Prostate gland (tissue), 2 donors: ENCODE measurements at regions not wholly inside any gene's neighbourhood (a gene's known extent, or its start where the extent isn't known, plus 50 kb on each side); places are given as distances from the start of the nearest gene placed in this dataset.

Source experiments
- DNase-seq: peaks from one replicate; pipeline ENCODE4 v3.0.0-alpha.2; 2019; ENCODE audit warnings: low spot score
- H3K27ac ChIP-seq, 2 donors: fragments of 200-600 bp; sonication (generic); 2 replicates each; pipeline ENCODE4 v1.5.1; 2017 to 2019
- H3K27me3 ChIP-seq: fragments of 200-600 bp; sonication (generic); replicated peaks from 2 replicates; pipeline ENCODE4 v1.5.1; 2019; ENCODE audit not compliant: insufficient read depth
- H3K36me3 ChIP-seq, 2 donors: fragments of 200-600 bp; sonication (generic); 1 replicate in 1 of 2; 2 replicates in 1 of 2; pipeline versions ENCODE4 v1.5.1 to v1.8.1; 2017 to 2019
- H3K4me1 ChIP-seq: fragments of 200-600 bp; sonication (generic); replicated peaks from 2 replicates; pipeline ENCODE4 v1.5.1; 2019
- H3K4me3 ChIP-seq, 2 donors: fragments of 200-600 bp; sonication (generic); 2 replicates each; pipeline ENCODE4 v1.5.1; 2017 to 2019
- H3K9me3 ChIP-seq: fragments of 200-600 bp; sonication (generic); 2 replicates; pipeline ENCODE4 v1.5.1; 2017
- CTCF ChIP-seq, 4 experiments: fragments of 200-600 bp in 2 of 4; fragments of 450-650 bp in 2 of 4; sonication (generic) in 2 of 4; IDR thresholded peaks; 1 replicate in 3 of 4; 2 replicates in 1 of 4; pipeline ENCODE4 v1.5.1; 2016 to 2019; ENCODE audit warnings: antibody characterized with exemption in 4 of 4, mild to moderate bottlenecking in 2 of 4, moderate library complexity in 2 of 4
- POLR2A ChIP-seq: fragments of 450-650 bp; IDR thresholded peaks from one replicate; pipeline ENCODE4 v1.6.1; 2016; ENCODE audit warnings: antibody characterized with exemption, mild to moderate bottlenecking
- POLR2AphosphoS5 ChIP-seq: sonication (generic); formaldehyde crosslinking; IDR thresholded peaks from one replicate; pipeline ENCODE4 v1.6.1; 2017; ENCODE audit warnings: antibody characterized with exemption
- WGBS: methylation state at CpG from one replicate; pipeline ENCODE4 v1.1.5; 2018; 5-methylcytosine and 5-hydroxymethylcytosine counted together
- intact Hi-C: fragments of 100-400 bp; cut with DNase I; formaldehyde crosslinking; loops from one replicate; pipeline ENCODE4 v1.14.2; 2022

GRCh38 chr3:147008458-147008857, 397.9 kb downstream of the ZIC4 start:
- no peak for TF ChIP-seq CTCF (IDR thresholded peaks at IDR 0.05)
- no peak for TF ChIP-seq POLR2AphosphoS5
- no peak for TF ChIP-seq POLR2A
- H3K27ac ChIP-seq: no peak overlapping the region
- H3K4me3 ChIP-seq: no peak overlapping the region
- no peaks in the 10 kb centered on the region for H3K4me1 ChIP-seq
- H3K9me3 ChIP-seq: no peaks in the 10 kb centered on the region
- H3K27me3 ChIP-seq: no peaks in the 10 kb centered on the region
- WGBS: 94% methylated on average over 2 of the region's 2 CpGs
- DNase-seq: no peak
- intact Hi-C loops: no loop called here
- H3K36me3 ChIP-seq: no peaks in the 10 kb centered on the region

DNA sequence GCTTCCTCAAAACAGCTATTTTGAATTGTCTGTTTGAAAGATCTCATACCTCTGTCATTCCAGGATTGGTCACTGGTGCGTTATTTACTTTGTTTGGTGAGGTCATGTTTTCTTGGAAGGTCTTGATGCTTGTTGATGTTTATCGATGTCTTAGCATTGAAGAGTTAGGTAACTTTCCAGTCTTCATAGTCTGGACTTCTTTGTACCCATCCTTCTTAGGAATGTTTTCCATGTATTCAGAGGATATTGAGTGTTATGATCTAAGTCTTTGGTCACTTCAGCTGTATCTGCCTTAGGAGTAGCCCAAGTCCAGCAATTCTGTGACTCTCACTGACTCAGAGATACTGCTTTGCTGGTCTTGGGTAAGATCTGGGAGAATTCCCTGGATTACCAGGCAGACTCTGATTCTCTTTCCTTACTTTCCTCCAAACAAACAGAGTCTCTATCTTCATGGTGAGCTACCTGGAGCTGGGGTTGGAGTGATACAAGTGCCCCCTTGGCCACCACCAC, 398.6 kb downstream of the ZIC4 start:
- Histone ChIP-seq H3K27ac (no peak overlapping the region), H3K9me3 (no peaks in the 10 kb centered on the region), H3K4me3 (no peak overlapping the region), H3K27me3 (no peaks in the 10 kb centered on the region), H3K4me1 (no peaks in the 10 kb centered on the region), H3K36me3 (no peaks in the 10 kb centered on the region)
- 82% methylated on average over 2 of the region's 2 CpGs for WGBS
- intact Hi-C loops: no loop called here
- DNase-seq: no peak
- TF ChIP-seq POLR2AphosphoS5: no peak
- TF ChIP-seq CTCF (IDR thresholded peaks at IDR 0.05): no peak
- TF ChIP-seq POLR2A: no peak

- no peak for DNase-seq
- Histone ChIP-seq H3K27ac (no peak overlapping the region), H3K27me3 (no peaks in the 10 kb centered on the region), H3K36me3 (no peaks in the 10 kb centered on the region), H3K4me1 (no peaks in the 10 kb centered on the region), H3K9me3 (no peaks in the 10 kb centered on the region), H3K4me3 (no peak overlapping the region)
- intact Hi-C loops: no loop called here
- WGBS: 94% methylated on average over 2 of the region's 2 CpGs
- TF ChIP-seq POLR2AphosphoS5 (no peak), CTCF (IDR thresholded peaks at IDR 0.05) (no peak), POLR2A (no peak)
Measured at GRCh38 chr3:147002721-147003120, 397.6 kb upstream of the PLSCR5 start.

GRCh38 chr3:147000274-147000673, 395.1 kb upstream of the PLSCR5 start:
- no peak overlapping the region for H3K27ac ChIP-seq
- H3K4me3 ChIP-seq: no peak overlapping the region
- TF ChIP-seq POLR2AphosphoS5 (no peak), POLR2A (no peak), CTCF (IDR thresholded peaks at IDR 0.05) (no peak)
- no peaks in the 10 kb centered on the region for H3K9me3 ChIP-seq
- H3K4me1 ChIP-seq: no peaks in the 10 kb centered on the region
- H3K27me3 ChIP-seq: no peaks in the 10 kb centered on the region
- no peak for DNase-seq
- H3K36me3 ChIP-seq: no peaks in the 10 kb centered on the region
- 85% methylated on average over 2 of the region's 2 CpGs for WGBS
- intact Hi-C loops: no loop called here

DNA sequence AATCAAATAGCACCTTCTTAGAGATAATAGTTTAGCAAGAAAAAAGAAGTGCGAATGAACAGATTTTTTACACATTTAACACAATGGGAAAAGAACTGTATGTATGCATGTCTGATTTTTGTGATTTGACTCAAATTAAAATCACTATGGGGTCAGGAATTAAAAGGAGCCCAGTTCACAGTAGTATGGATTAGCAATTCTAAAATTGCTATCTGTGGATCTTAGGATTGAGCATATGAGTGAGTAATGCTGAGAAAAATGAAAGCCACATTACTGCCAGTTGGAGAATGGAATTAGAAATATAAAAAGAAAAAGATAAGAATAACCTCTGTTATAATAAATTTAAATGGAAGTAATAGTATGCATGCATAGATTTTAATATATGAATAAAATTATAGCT, 386.8 kb upstream of the PLSCR5 start:
- WGBS: 88% methylated on average over 1 of the region's 1 CpG
- intact Hi-C loops: no loop called here

More for the DNA sequence above, 386.8 kb upstream of the PLSCR5 start:
- Histone ChIP-seq H3K9me3 (no peaks in the 10 kb centered on the region), H3K4me1 (no peaks in the 10 kb centered on the region), H3K27me3 (no peaks in the 10 kb centered on the region), H3K27ac (no peak overlapping the region), H3K4me3 (no peak overlapping the region), H3K36me3 (no peaks in the 10 kb centered on the region)
- DNase-seq: no peak
- TF ChIP-seq CTCF (IDR thresholded peaks at IDR 0.05) (no peak), POLR2A (no peak), POLR2AphosphoS5 (no peak)
